ENCODE measurements at regions not wholly inside any gene's neighbourhood (a gene's known extent, or its start where the extent isn't known, plus 50 kb on each side); places are given as distances from the start of the nearest gene placed in this dataset.

GRCh38 chr6:82571455-82571854, 207.8 kb downstream of the TPBG start:
- TF ChIP-seq, protein P1, sequence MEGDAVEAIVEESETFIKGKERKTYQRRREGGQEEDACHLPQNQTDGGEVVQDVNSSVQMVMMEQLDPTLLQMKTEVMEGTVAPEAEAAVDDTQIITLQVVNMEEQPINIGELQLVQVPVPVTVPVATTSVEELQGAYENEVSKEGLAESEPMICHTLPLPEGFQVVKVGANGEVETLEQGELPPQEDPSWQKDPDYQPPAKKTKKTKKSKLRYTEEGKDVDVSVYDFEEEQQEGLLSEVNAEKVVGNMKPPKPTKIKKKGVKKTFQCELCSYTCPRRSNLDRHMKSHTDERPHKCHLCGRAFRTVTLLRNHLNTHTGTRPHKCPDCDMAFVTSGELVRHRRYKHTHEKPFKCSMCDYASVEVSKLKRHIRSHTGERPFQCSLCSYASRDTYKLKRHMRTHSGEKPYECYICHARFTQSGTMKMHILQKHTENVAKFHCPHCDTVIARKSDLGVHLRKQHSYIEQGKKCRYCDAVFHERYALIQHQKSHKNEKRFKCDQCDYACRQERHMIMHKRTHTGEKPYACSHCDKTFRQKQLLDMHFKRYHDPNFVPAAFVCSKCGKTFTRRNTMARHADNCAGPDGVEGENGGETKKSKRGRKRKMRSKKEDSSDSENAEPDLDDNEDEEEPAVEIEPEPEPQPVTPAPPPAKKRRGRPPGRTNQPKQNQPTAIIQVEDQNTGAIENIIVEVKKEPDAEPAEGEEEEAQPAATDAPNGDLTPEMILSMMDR (conservative IDR thresholded peaks at IDR 0.05 in 1 of 2, IDR thresholded peaks at IDR 0.05 in 1 of 2; ENCODE audit: low read depth in 1 of 2, low read length in 2 of 2) = no peak
- no peak for TF ChIP-seq EZH2 (IDR thresholded peaks at IDR 0.05; ENCODE audit: low read length, missing control alignments)

Measured in fibroblast of lung (primary cell).